ENCODE measurements at regions not wholly inside any gene's neighbourhood (a gene's known extent, or its start where the extent isn't known, plus 50 kb on each side); places are given as distances from the start of the nearest gene placed in this dataset.

DNA sequence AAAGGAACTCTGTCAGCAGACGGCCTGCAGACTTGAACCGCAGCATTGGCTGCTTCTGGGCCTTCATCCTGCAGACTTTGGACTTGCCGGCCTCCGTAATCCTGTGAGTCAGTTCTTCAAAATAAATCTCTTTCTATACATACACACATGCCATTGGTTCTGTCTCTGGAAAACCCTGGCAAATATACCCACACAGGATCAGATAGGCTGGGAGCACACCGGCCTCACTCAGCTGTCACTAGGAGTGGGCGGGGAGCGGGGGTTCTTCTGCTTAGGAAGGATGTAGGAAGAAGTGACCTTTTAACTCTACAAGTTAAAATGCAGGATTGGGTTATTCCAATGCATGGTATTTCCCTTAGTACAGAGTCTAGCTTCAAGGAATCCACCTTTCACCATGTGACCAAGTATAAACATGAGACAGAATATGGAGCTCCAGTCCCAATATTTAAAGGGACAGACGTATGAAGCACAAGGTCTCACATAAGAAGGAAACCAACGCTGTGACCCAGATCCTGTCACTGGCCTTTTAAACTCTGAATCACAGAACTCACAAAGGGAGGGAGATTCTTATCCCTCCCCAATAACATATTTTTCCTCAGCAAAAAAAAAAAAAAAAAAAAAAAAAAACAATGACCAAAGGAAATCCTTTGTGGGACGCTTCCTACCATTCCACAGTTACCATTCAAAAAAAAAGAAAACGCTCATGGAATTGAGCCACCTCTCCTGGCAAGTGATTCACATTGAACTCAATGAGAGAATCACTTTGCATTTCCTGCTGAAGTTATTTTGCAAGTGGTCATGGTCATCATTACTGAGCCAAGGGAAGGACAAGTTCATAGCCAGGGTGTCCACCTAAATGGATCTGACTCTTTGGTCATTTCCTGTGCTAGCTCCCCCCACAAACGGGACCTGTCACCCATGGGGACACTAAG lies 352.9 kb downstream of the FOXO1 start (continued):
- TF ChIP-seq, protein P1, sequence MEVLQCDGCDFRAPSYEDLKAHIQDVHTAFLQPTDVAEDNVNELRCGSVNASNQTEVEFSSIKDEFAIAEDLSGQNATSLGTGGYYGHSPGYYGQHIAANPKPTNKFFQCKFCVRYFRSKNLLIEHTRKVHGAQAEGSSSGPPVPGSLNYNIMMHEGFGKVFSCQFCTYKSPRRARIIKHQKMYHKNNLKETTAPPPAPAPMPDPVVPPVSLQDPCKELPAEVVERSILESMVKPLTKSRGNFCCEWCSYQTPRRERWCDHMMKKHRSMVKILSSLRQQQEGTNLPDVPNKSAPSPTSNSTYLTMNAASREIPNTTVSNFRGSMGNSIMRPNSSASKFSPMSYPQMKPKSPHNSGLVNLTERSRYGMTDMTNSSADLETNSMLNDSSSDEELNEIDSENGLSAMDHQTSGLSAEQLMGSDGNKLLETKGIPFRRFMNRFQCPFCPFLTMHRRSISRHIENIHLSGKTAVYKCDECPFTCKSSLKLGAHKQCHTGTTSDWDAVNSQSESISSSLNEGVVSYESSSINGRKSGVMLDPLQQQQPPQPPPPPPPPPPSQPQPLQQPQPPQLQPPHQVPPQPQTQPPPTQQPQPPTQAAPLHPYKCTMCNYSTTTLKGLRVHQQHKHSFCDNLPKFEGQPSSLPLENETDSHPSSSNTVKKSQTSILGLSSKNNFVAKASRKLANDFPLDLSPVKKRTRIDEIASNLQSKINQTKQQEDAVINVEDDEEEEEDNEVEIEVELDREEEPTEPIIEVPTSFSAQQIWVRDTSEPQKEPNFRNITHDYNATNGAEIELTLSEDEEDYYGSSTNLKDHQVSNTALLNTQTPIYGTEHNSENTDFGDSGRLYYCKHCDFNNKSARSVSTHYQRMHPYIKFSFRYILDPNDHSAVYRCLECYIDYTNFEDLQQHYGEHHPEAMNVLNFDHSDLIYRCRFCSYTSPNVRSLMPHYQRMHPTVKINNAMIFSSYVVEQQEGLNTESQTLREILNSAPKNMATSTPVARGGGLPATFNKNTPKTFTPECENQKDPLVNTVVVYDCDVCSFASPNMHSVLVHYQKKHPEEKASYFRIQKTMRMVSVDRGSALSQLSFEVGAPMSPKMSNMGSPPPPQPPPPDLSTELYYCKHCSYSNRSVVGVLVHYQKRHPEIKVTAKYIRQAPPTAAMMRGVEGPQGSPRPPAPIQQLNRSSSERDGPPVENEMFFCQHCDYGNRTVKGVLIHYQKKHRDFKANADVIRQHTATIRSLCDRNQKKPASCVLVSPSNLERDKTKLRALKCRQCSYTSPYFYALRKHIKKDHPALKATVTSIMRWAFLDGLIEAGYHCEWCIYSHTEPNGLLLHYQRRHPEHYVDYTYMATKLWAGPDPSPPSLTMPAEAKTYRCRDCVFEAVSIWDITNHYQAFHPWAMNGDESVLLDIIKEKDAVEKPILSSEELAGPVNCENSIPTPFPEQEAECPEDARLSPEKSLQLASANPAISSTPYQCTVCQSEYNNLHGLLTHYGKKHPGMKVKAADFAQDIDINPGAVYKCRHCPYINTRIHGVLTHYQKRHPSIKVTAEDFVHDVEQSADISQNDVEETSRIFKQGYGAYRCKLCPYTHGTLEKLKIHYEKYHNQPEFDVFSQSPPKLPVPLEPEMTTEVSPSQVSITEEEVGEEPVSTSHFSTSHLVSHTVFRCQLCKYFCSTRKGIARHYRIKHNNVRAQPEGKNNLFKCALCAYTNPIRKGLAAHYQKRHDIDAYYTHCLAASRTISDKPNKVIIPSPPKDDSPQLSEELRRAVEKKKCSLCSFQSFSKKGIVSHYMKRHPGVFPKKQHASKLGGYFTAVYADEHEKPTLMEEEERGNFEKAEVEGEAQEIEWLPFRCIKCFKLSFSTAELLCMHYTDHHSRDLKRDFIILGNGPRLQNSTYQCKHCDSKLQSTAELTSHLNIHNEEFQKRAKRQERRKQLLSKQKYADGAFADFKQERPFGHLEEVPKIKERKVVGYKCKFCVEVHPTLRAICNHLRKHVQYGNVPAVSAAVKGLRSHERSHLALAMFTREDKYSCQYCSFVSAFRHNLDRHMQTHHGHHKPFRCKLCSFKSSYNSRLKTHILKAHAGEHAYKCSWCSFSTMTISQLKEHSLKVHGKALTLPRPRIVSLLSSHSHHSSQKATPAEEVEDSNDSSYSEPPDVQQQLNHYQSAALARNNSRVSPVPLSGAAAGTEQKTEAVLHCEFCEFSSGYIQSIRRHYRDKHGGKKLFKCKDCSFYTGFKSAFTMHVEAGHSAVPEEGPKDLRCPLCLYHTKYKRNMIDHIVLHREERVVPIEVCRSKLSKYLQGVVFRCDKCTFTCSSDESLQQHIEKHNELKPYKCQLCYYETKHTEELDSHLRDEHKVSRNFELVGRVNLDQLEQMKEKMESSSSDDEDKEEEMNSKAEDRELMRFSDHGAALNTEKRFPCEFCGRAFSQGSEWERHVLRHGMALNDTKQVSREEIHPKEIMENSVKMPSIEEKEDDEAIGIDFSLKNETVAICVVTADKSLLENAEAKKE (CRISPR knock-in tag; IDR thresholded peaks at IDR 0.05): no peak
- TF ChIP-seq JUNB (IDR thresholded peaks at IDR 0.05; ENCODE audit: unreplicated experiment): no peak
- no peak for TF ChIP-seq CREB1 (CRISPR knock-in tag; IDR thresholded peaks at IDR 0.05; ENCODE audit: low read depth)

DNA sequence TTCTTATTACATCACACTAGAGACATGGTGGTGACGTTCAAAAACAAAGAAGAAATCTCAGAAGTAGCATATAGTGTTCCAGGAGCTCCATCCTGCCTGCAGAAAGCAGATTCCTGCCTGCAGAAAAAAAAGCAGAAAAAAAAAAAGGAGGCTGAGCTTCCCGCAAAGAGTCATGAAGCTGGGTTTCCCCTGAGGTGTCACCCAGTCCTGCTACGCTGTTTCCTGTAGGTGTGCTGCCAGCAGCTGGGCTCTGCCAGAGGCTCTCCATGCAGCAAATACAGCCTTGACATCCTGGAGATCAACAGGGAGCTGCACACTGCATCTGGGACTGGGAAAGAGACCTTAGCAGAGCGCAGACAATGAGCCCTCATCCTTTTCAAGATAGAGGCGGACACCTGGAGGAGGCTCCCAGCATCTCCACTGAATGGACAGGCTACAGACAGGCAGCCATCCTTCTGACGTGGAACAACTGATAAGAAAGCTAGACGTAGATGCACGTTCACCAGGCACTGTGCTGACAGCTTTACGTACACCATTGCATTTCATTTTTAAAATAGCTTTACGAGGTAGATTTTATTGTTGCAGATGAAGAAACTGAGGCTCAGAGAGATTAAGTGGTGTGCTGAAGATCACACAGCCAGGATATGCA lies 350.9 kb downstream of the FOXO1 start:
- Histone ChIP-seq H2AFZ (no peak overlapping the region), H3K27me3 (ENCODE audit: insufficient read depth) (no peaks in the 10 kb centered on the region), H3F3A (replicated peaks; ENCODE audit: low read depth) (no peaks in the 10 kb centered on the region), H3K9me2 (ENCODE audit: insufficient read depth) (no peaks in the 10 kb centered on the region), H3K36me3 (ENCODE audit: insufficient read depth) (no peaks in the 10 kb centered on the region), H3K4me1 (ENCODE audit: insufficient read depth) (no peaks in the 10 kb centered on the region; the same call in none of the 2 replicates), H3K79me2 (replicated peaks; ENCODE audit: insufficient read depth) (no peaks in the 10 kb centered on the region), H3K4me2 (no peak overlapping the region), H3K4me3 (no peak overlapping the region), H3K27ac (ENCODE audit: low read depth) (no peak overlapping the region), H4K20me1 (replicated peaks; ENCODE audit: insufficient read depth) (no peaks in the 10 kb centered on the region)
- Mint-ChIP-seq H3K9me3 (no peaks in the 10 kb centered on the region; the same call in 2 of the 3 replicates), H3K36me3 (ENCODE audit: low read depth) (no peaks in the 10 kb centered on the region; the same call in 2 of the 3 replicates), H3K4me3 (no peak overlapping the region), H3K4me1 (peaks cover 22% of the 10 kb centered on the region), H3K27ac (no peak overlapping the region), H3K27me3 (ENCODE audit: insufficient read depth, low read depth, poor library complexity) (peaks cover 34% of the 10 kb centered on the region)
- no peak for DNase-seq (ENCODE audit: low spot score)
- no peak for TF ChIP-seq POLR2AphosphoS5 (IDR thresholded peaks at IDR 0.05; ENCODE audit: low read depth)
- no peak for TF ChIP-seq EZH2phosphoT487 (IDR thresholded peaks at IDR 0.05; ENCODE audit: unreplicated experiment)
- TF ChIP-seq ZNF331 (CRISPR knock-in tag; IDR thresholded peaks at IDR 0.05; ENCODE audit: low read depth): no peak
- TF ChIP-seq, protein P2, sequence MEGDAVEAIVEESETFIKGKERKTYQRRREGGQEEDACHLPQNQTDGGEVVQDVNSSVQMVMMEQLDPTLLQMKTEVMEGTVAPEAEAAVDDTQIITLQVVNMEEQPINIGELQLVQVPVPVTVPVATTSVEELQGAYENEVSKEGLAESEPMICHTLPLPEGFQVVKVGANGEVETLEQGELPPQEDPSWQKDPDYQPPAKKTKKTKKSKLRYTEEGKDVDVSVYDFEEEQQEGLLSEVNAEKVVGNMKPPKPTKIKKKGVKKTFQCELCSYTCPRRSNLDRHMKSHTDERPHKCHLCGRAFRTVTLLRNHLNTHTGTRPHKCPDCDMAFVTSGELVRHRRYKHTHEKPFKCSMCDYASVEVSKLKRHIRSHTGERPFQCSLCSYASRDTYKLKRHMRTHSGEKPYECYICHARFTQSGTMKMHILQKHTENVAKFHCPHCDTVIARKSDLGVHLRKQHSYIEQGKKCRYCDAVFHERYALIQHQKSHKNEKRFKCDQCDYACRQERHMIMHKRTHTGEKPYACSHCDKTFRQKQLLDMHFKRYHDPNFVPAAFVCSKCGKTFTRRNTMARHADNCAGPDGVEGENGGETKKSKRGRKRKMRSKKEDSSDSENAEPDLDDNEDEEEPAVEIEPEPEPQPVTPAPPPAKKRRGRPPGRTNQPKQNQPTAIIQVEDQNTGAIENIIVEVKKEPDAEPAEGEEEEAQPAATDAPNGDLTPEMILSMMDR (conservative IDR thresholded peaks at IDR 0.05; ENCODE audit: low read depth in 2 of 2): no peak
- no peak for ATAC-seq

All from GM23338 (cell line).